ENCODE measurements at regions not wholly inside any gene's neighbourhood (a gene's known extent, or its start where the extent isn't known, plus 50 kb on each side); places are given as distances from the start of the nearest gene placed in this dataset.
A peak's percentile ranks its signal among the peaks of the same experiment; 100 is the strongest.

DNA sequence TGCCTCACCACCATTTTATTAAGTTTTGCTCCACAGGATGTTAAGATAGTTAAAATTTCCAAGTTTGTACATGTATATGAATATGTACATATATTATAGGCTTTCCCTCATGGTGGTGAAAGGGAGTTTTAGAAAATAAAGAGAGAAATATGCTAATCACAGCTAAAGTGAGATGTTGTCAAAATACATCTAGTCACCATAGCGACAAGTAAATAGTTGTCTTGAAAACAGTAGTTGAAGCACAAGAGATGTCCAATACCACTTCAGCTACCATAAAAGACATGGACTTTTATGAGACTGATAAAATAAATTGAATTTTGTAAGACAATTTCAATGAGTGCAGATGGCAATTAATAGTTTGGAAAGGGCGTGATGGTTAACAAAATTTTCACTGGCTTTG lies 1600.0 kb downstream of the BRINP3 start:
- TF ChIP-seq POLR2A (IDR thresholded peaks at IDR 0.05; ENCODE audit: low read depth, low read length), result no peak
- no peak for FAIRE-seq

DNA sequence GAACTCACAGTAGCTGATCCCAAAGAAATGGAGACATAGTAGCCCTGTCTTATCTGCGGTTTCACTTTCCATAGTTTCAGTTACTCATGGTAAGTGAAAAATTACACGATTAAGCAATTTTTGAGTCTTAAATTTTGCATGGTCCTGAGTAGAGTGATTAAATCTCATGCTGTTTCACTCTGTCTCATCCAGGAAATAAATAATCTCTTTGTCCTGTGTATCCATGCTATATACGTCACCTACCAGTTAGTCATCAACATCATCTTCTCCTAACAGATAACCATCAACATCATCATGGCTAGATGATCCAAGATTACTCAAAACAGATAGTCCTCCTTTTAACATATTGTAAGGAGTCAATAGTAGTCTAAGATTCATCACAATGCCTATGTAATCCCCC lies 1589.3 kb downstream of the BRINP3 start:
- DNase-seq (ENCODE audit: insufficient read length, low spot score) (no peak), FAIRE-seq (peak; percentile 45)

More for the DNA sequence above, 1600.0 kb downstream of the BRINP3 start:
- DNase-seq (ENCODE audit: insufficient read length, low spot score), result no peak

DNA sequence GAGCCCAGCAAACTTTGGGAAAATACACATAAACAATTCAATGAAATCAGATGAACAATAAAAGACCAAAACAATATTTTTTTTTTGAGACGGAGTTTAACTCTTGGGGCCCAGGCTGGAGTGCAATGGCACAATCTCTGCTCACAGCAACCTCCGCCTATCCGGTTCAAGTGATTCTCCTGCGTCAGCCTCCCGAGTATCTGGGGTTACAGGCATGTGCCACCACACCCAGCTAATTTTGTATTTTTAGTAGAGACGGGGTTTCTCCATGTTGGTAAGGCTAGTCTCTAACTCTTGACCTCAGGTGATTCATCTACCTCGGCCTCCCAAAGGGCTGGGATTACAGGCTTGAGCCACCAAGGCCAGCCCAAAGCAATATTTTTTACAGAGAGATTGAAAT lies 1588.5 kb downstream of the BRINP3 start:
- no peak for TF ChIP-seq POLR2A (IDR thresholded peaks at IDR 0.05; ENCODE audit: low read depth, low read length)
- no peak for FAIRE-seq
- no peak for DNase-seq (ENCODE audit: insufficient read length, low spot score)

More for the DNA sequence above, 1589.3 kb downstream of the BRINP3 start:
- no peak for TF ChIP-seq POLR2A (IDR thresholded peaks at IDR 0.05; ENCODE audit: low read depth, low read length)

DNA sequence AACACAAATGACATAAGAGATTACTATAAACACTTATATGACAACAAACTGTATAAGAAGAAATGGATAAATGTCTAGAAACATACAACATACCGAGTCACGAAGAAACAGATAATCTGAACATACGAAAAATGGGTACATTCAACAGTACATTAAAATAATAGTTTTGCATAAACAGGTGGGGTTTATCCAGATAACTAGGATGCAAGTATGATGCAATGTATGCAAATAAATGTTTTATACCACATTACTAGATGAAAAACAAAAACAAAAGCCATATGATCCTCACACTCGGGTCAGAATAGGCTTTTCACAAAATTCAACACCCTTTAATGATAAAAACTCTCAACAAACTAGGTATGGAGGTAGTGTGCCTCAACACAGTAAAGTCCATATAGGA lies 1585.7 kb downstream of the BRINP3 start:
- TF ChIP-seq POLR2A (IDR thresholded peaks at IDR 0.05; ENCODE audit: low read depth, low read length), result no peak
- DNase-seq (ENCODE audit: insufficient read length, low spot score) (no peak), FAIRE-seq (no peak)

DNA sequence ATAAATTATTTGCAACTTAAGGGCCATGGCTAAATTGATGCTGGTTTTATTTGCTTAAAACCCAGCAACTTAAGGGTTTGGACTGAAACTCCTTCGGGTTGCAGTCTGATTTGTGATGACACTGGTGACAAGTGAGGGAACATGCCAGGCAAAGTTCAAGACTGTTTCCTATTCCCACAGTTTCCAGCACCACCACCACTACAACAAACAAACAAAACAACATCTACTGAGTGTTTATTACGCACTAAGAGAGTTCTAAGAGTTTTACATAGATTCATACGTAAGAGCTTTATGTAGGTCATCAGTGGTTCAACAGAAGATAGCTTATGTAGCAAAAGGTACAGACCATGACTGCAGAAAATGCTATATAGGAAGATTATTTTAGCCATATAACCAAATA lies 1582.1 kb downstream of the BRINP3 start:
- FAIRE-seq (no peak), DNase-seq (ENCODE audit: insufficient read length, low spot score) (no peak)
- TF ChIP-seq POLR2A (IDR thresholded peaks at IDR 0.05; ENCODE audit: low read depth, low read length), result no peak

DNA sequence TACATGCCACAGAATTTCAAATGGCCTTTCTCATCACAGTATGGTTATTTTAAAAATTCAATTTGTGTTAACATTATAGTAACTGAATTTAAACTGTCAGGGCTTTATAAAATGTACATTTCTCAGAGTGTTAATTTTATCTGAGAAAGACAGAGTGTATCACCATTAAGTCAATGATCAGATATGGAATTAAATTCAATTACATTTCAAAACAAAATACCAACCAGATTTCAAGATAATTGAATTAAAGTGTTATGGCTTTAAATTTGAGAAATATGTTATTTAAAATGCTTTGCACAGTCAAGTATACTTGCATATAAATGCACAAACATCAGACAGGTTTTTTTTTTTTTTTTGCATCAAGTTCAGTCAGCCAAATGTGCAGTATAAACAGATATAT lies 1574.4 kb downstream of the BRINP3 start:
- TF ChIP-seq POLR2A (IDR thresholded peaks at IDR 0.05; ENCODE audit: low read depth, low read length), result no peak

DNA sequence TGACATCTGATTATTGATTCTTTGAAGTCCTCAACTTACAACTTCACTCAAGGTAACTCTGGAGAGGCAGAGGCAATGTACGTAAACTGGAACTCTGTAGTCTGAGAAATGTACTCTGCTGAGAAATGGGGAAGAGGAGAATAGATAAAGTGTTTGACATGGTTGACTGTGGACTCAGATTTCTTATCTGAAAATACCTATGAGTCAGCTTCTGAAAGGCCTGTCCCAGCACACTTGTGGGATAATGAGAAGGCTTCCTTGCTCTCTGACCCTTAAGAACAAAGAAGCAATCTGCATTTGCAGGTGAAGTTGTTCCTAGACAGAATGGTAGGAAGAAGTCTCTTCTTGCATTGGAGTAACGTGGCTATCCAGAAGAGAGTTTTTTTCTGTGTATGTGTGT lies 1573.5 kb downstream of the BRINP3 start:
- DNase-seq (ENCODE audit: insufficient read length, low spot score) (no peak), FAIRE-seq (peak; percentile 55)
- no peak for TF ChIP-seq POLR2A (IDR thresholded peaks at IDR 0.05; ENCODE audit: low read depth, low read length)

More for the DNA sequence above, 1574.4 kb downstream of the BRINP3 start:
- DNase-seq (ENCODE audit: insufficient read length, low spot score) (no peak), FAIRE-seq (no peak)

DNA sequence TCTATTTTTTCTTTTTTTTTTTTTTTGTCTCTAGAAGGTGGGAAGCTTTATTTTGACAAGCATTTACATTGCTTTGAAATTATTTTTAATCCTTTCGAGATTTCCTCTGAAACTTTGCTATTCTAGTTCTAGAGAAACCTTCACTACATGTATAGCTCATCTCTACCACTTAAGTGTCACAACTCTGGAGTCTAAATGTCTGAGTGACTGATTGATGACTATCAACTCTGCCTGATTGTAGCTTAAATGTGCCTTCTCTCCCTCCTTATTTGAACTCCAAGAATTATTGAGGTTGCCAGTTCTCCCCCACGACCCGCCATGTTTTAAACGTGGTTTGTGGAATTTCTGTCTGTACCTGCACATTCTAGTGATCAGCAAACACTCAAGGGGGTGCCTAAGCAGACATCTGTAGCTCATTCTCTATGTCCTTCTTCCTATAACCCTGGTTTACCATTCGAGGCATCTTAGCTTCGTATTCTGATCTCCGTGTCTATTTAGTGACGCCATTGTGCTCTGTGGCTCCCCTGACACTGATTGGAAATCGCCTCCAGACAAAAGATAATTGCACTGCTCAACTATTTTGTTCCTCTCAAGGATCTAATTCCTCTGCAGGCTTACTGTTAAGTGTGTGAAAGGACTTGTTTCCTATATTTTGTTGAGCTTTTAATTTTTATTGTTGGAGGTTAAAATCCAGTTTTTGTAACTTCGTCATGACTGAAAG lies 1570.6 kb downstream of the BRINP3 start:
- FAIRE-seq (no peak), DNase-seq (ENCODE audit: insufficient read length, low spot score) (no peak)
- no peak for TF ChIP-seq POLR2A (IDR thresholded peaks at IDR 0.05; ENCODE audit: low read depth, low read length)

DNA sequence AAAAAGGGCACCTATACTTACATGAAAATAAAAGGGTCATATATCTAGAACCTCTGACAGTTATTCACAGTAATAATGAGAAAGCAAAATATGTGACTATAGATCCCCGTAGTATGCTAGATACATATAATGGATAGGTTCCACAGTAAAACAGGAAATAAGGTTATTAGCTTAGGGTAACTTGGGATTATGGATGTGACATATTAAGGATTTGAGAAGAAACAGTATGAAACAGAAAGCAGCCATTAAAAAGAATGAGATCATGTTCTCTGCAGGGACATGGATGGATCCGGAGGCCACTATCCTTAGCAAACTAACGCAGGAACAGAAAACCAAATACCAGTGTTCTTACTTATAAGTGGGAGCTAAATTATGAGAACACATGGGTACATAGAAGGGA lies 1547.3 kb downstream of the BRINP3 start:
- FAIRE-seq (no peak), DNase-seq (ENCODE audit: insufficient read length, low spot score) (no peak)
- no peak for TF ChIP-seq POLR2A (IDR thresholded peaks at IDR 0.05; ENCODE audit: low read depth, low read length)

DNA sequence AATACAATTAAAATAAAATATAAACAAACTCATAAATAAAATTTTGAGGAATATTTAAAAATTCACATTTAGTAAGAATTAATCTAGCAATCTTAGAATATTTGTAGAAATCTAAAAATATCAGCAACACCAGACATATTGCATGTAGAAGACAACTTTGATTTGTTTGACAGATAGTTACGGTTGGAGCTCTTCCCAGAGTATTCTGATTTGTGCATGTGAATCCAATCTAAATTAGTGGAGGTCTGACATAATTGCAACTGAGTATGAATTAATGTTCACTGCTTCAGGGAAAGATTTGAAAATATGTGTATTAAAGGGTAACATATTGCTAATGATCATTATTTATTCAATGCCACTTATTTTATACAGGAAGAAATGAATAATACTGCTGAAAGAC lies 1546.2 kb downstream of the BRINP3 start:
- FAIRE-seq (no peak), DNase-seq (ENCODE audit: insufficient read length, low spot score) (no peak)
- no peak for TF ChIP-seq POLR2A (IDR thresholded peaks at IDR 0.05; ENCODE audit: low read depth, low read length)

DNA sequence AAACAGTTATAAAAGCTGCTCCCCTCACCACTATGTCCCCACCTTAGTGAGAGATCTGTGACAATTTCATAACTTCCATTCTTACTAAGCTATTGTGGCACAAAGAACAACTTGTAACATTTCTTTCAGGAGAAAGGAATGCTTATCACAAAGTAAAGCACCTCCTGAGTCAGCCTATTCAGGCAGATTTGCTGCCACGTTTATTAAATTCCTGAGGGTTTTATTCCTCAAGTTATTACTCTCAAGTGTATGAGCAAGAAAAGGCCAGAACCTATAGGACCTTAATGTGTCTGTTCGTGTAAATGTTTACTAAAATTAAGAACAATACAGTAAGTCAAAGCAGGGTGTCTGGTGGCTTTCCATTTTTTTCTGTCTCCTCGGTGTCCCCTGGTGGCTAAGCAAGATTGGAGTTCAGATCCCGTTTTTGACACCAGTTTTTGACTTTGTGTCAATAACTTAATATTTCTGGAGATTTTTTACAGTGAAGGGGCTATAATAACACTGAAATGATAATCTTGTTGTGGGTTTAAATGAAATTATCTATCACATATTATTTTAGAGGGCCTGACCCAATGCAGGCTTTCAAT lies 1539.6 kb downstream of the BRINP3 start:
- TF ChIP-seq POLR2A (IDR thresholded peaks at IDR 0.05; ENCODE audit: low read depth, low read length), result no peak
- FAIRE-seq, result no peak
- DNase-seq (ENCODE audit: insufficient read length, low spot score), result no peak

DNA sequence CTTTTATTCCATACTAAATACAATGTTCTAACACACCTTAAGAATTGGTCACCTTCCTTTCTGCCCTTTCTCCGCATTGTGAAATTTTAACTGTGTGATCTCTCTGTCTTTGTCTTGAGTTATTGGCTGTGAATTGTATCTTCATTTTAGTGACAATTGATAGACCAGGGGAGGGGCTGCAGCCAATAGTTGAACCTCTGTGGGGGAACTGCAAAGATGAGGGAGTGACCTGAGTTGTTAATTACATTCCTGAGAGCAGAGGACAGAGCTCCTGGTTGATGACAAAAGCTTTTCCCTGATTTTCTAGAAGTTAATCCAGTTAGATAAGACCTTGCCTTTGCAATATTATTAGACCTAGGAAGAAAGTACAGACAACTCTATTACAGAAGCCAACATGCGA lies 1535.7 kb downstream of the BRINP3 start:
- TF ChIP-seq POLR2A (IDR thresholded peaks at IDR 0.05; ENCODE audit: low read depth, low read length), result no peak
- FAIRE-seq, result no peak
- no peak for DNase-seq (ENCODE audit: insufficient read length, low spot score)

DNA sequence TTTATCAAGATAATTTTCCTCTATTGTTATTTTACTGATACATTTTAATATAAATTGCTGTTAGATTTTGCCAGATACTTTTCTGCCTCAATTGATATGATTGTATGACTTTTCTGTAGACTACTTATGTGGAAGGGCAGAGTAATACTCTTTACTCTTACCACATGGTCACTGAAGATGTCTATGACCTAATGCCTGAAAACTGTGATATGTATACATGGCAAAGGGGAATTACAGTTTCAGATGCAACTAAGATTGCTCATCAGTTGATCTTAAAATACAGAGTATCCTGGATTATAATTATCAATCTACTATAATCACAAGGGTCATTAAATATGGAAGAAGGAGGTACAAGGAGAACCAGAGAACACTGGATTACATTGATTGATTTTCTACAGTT lies 1528.0 kb downstream of the BRINP3 start:
- TF ChIP-seq POLR2A (IDR thresholded peaks at IDR 0.05; ENCODE audit: low read depth, low read length), result no peak
- DNase-seq (ENCODE audit: insufficient read length, low spot score) (no peak), FAIRE-seq (peak; percentile 77)

DNA sequence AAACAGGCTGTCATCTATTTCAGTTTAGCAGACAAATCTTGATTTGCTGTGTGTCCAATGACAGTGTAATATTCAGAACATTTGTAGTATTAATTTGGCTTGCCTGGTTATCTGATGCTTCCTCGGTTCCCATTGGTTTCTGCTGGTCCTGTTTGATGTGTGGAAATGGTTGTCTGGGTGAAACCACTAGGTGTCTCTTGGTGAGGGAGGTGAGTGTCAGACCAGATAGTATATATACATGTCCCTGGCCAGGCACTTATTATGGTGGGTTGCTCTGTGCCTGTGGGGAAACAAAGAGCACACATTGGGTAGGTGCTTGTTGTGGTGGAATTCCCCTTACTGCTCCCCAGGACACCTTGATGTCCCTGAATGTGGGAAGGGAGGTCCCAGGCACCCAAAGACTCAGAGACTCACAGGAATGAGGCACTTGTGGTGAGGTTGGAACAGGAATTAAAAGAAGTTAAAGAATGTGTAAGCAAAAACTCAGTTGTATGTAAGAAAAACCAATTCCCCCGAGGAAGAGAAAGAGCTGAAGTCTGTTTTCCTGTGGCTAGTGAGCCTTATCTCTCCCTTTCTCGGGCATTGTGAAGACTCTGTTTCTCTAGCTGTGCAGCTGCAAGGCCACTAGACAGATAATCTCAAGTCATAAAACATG lies 1519.1 kb downstream of the BRINP3 start:
- DNase-seq (ENCODE audit: insufficient read length, low spot score), result no peak
- no peak for FAIRE-seq
- TF ChIP-seq POLR2A (IDR thresholded peaks at IDR 0.05; ENCODE audit: low read depth, low read length), result no peak

All from H54 (cell line).